Upper lobe of left lung (tissue), 6 donors: ENCODE measurements at regions not wholly inside any gene's neighbourhood (a gene's known extent, or its start where the extent isn't known, plus 50 kb on each side); places are given as distances from the start of the nearest gene placed in this dataset.

Experiments used
- ATAC-seq, 2 donors: fragments of 200-7000 bp; cut with Tn5 transposase; one replicate each; pipeline ENCODE4 v1.9.1; 2022; ENCODE audit warnings: mild to moderate bottlenecking in 2 of 2, moderate library complexity in 2 of 2; ENCODE audit not compliant: low FRiP score in 2 of 2
- DNase-seq, 2 donors: peaks; one replicate each; pipeline ENCODE4 v3.0.0-alpha.2; 2019 to 2020
- H3K27ac ChIP-seq, 4 donors: fragments of 200-600 bp; sonication (generic); one replicate each; pipeline ENCODE4 v1.5.1; 2016 to 2019
- H3K27me3 ChIP-seq, 4 donors: fragments of 200-600 bp; sonication (generic); one replicate each; pipeline ENCODE4 v1.5.1; 2017 to 2019
- H3K36me3 ChIP-seq, 4 donors: fragments of 200-600 bp; sonication (generic); one replicate each; pipeline ENCODE4 v1.5.1; 2016 to 2019
- H3K4me1 ChIP-seq, 4 donors: fragments of 200-600 bp; sonication (generic); one replicate each; pipeline ENCODE4 v1.5.1; 2018 to 2019
- H3K4me3 ChIP-seq, 4 donors: fragments of 200-600 bp; sonication (generic); one replicate each; pipeline ENCODE4 v1.5.1; 2017 to 2019; ENCODE audit warnings: mild to moderate bottlenecking in 2 of 4, moderate library complexity in 1 of 4
- H3K9me3 ChIP-seq, 4 donors: fragments of 200-600 bp; sonication (generic); one replicate each; pipeline ENCODE4 v1.5.1; 2018 to 2019
- CTCF ChIP-seq, 6 experiments: fragments of 450-650 bp in 4 of 6; fragments of 200-600 bp in 2 of 6; sonication (generic) in 2 of 6; IDR thresholded peaks; one replicate each; pipeline ENCODE4 v1.5.1; 2016 to 2019; ENCODE audit warnings: antibody characterized with exemption in 6 of 6
- EP300 ChIP-seq, 4 donors: sonication (generic); formaldehyde crosslinking; IDR thresholded peaks; one replicate each; pipeline ENCODE4 v1.5.1; 2017; ENCODE audit warnings: antibody characterized with exemption in 4 of 4, control low read depth in 2 of 4
- POLR2A ChIP-seq, 4 donors: fragments of 450-650 bp; IDR thresholded peaks; one replicate each; pipeline ENCODE4 v1.5.1; 2016 to 2017; ENCODE audit warnings: antibody characterized with exemption in 4 of 4, mild to moderate bottlenecking in 2 of 4
- POLR2AphosphoS5 ChIP-seq, 2 donors: sonication (generic); formaldehyde crosslinking; IDR thresholded peaks; one replicate each; pipeline ENCODE4 v1.5.1; 2017; ENCODE audit warnings: antibody characterized with exemption in 2 of 2
- WGBS, 2 donors: methylation state at CpG; one replicate each; pipeline ENCODE4 v1.1.5; 2017 to 2018; 5-methylcytosine and 5-hydroxymethylcytosine counted together
- donor health status: DM: no; HTN: no; CAD: no; lungs with moderate emphysema.
- donor health status: DM: no; HTN: yes; CAD: no; lungs with severe emphysema.

GRCh38 chr6:45736134-45736533 lies 279.5 kb downstream of the CLIC5 start:
- Histone ChIP-seq H3K27ac (no peak overlapping the region), H3K4me3 (no peak overlapping the region), H3K9me3 (no peaks in the 10 kb centered on the region), H3K36me3 (no peaks in the 10 kb centered on the region), H3K4me1 (peaks cover 0 to 3% (median under 1%) of the 10 kb centered on the region in 4 donors), H3K27me3 (no peaks in the 10 kb centered on the region)
- TF ChIP-seq POLR2AphosphoS5 (IDR thresholded peaks at IDR 0.05) (no peak), POLR2A (IDR thresholded peaks at IDR 0.05) (no peak), EP300 (IDR thresholded peaks at IDR 0.05) (no peak), CTCF (IDR thresholded peaks at IDR 0.05) (no peak)
- 71 to 73% methylated on average over 5 of the region's 5 CpGs for WGBS, 2 donors
- ATAC-seq (no peak), DNase-seq (no peak)

GRCh38 chr6:45732731-45733130 lies 282.9 kb downstream of the CLIC5 start:
- H3K4me3 ChIP-seq, result no peak overlapping the region
- no peaks in the 10 kb centered on the region for H3K36me3 ChIP-seq
- no peak for TF ChIP-seq EP300 (IDR thresholded peaks at IDR 0.05)
- 52 to 61% methylated on average over 7 of the region's 7 CpGs for WGBS, 2 donors
- no peaks in the 10 kb centered on the region for H3K9me3 ChIP-seq
- H3K4me1 ChIP-seq, result no peaks in the 10 kb centered on the region
- DNase-seq (no peak), ATAC-seq (no peak)
- H3K27ac ChIP-seq, result no peak overlapping the region
- H3K27me3 ChIP-seq, result no peaks in the 10 kb centered on the region

GRCh38 chr6:45730232-45730631 lies 285.4 kb downstream of the CLIC5 start:
- ATAC-seq, result no peak
- no peaks in the 10 kb centered on the region for H3K9me3 ChIP-seq
- no peak overlapping the region for H3K4me3 ChIP-seq
- no peaks in the 10 kb centered on the region for H3K36me3 ChIP-seq
- no peak for DNase-seq
- no peaks in the 10 kb centered on the region for H3K27me3 ChIP-seq
- WGBS, 2 donors, result 92 to 100% methylated on average over 1 of the region's 1 CpG
- H3K27ac ChIP-seq, result no peak overlapping the region
- no peaks in the 10 kb centered on the region for H3K4me1 ChIP-seq
- TF ChIP-seq POLR2A (IDR thresholded peaks at IDR 0.05) (no peak), POLR2AphosphoS5 (IDR thresholded peaks at IDR 0.05) (no peak), CTCF (IDR thresholded peaks at IDR 0.05) (no peak), EP300 (IDR thresholded peaks at IDR 0.05) (no peak)

- 70 to 71% methylated on average over 3 of the region's 3 CpGs for WGBS, 2 donors
- H3K36me3 ChIP-seq, result no peaks in the 10 kb centered on the region
- TF ChIP-seq CTCF (IDR thresholded peaks at IDR 0.05), result no peak
- no peak for TF ChIP-seq POLR2AphosphoS5 (IDR thresholded peaks at IDR 0.05)
- no peak for TF ChIP-seq EP300 (IDR thresholded peaks at IDR 0.05)
- no peak for TF ChIP-seq POLR2A (IDR thresholded peaks at IDR 0.05)
- no peak overlapping the region for H3K27ac ChIP-seq
- ATAC-seq, result no peak
- H3K4me3 ChIP-seq, result no peak overlapping the region
- H3K27me3 ChIP-seq, result no peaks in the 10 kb centered on the region
- H3K9me3 ChIP-seq, result no peaks in the 10 kb centered on the region
- no peaks in the 10 kb centered on the region for H3K4me1 ChIP-seq
- DNase-seq, result no peak
Measured at GRCh38 chr6:45728674-45729073, 287.0 kb downstream of the CLIC5 start.

- no peaks in the 10 kb centered on the region for H3K9me3 ChIP-seq
- H3K27ac ChIP-seq, result no peak overlapping the region
- ATAC-seq (no peak), DNase-seq (peak in 1 of 2 donors; percentile 17)
- no peaks in the 10 kb centered on the region for H3K36me3 ChIP-seq
- 92 to 95% methylated on average over 4 to 6 of the region's 6 CpGs for WGBS, 2 donors
- no peaks in the 10 kb centered on the region for H3K27me3 ChIP-seq
- TF ChIP-seq POLR2AphosphoS5 (IDR thresholded peaks at IDR 0.05) (no peak), POLR2A (IDR thresholded peaks at IDR 0.05) (no peak), CTCF (IDR thresholded peaks at IDR 0.05) (no peak), EP300 (IDR thresholded peaks at IDR 0.05) (no peak)
- no peak overlapping the region for H3K4me3 ChIP-seq
- no peaks in the 10 kb centered on the region for H3K4me1 ChIP-seq
Measured at GRCh38 chr6:45727819-45728449, 287.7 kb downstream of the CLIC5 start.
